HUES6 (cell line): ENCODE measurements at regions not wholly inside any gene's neighbourhood (a gene's known extent, or its start where the extent isn't known, plus 50 kb on each side); places are given as distances from the start of the nearest gene placed in this dataset.
A peak's percentile ranks its signal among the peaks of the same experiment; 100 is the strongest.

ENCODE experiments used
- H3K27ac ChIP-seq: 2 replicates; pipeline ENCODE4 v1.7.0; 2013; ENCODE audit warnings: low read depth, mild to moderate bottlenecking, low read length, inconsistent platforms
- H3K27me3 ChIP-seq: 2 replicates; pipeline ENCODE4 v1.6.1; 2013; ENCODE audit warnings: low read length; ENCODE audit not compliant: control insufficient read depth, insufficient read depth
- H3K36me3 ChIP-seq: 2 replicates; pipeline ENCODE4 v1.6.1; 2013; ENCODE audit warnings: low read length; ENCODE audit not compliant: control insufficient read depth, insufficient read depth
- H3K4me1 ChIP-seq: 2 replicates; pipeline ENCODE4 v1.6.1; 2013; ENCODE audit warnings: low read length; ENCODE audit not compliant: control insufficient read depth, insufficient read depth
- H3K4me3 ChIP-seq: 2 replicates; pipeline ENCODE4 v1.5.1; 2013; ENCODE audit warnings: low read depth, low read length
- H3K9ac ChIP-seq: one replicate; pipeline ENCODE4 v1.6.1; 2013; ENCODE audit warnings: mild to moderate bottlenecking, low read length
- H3K9me3 ChIP-seq: 2 replicates; pipeline ENCODE4 v1.6.1; 2013; ENCODE audit warnings: low read depth, low read length; ENCODE audit not compliant: control insufficient read depth, insufficient read depth

DNA sequence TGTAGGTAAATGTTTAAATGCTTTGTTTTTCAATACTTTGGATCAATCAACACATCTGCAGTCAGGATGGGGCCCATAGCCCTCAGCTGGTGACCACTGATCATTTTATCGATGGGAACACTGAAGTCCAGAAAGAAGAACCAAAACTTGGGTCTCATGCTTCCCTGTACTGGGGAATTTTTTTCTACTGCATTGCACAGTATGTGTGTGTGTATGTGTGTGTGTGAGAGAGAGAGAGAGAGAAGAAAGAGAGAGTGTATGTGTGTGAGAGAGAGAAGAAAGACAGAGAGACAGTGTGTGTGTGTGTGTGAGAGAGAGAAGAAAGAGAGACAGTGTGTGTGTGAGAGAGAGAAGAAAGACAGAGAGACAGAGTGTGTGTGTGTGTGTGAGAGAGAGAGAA lies 202.9 kb upstream of the MSX2 start:
- Histone ChIP-seq H3K4me3 (no peak overlapping the region), H3K9me3 (peaks cover 5% of the 10 kb centered on the region; the same call in 1 of the 2 replicates), H3K27me3 (peaks cover 15% of the 10 kb centered on the region; the same call in 1 of the 2 replicates), H3K27ac (no peak overlapping the region), H3K9ac (no peak overlapping the region), H3K36me3 (no peaks in the 10 kb centered on the region), H3K4me1 (peaks cover 29% of the 10 kb centered on the region)

GRCh38 chr5:174522480-174523260 lies 201.7 kb upstream of the MSX2 start:
- Histone ChIP-seq H3K27ac (no peak overlapping the region), H3K9ac (no peak overlapping the region), H3K4me1 (peaks cover 28% of the 10 kb centered on the region), H3K27me3 (peaks cover 15% of the 10 kb centered on the region; the same call in 1 of the 2 replicates), H3K4me3 (no peak overlapping the region), H3K9me3 (no peaks in the 10 kb centered on the region), H3K36me3 (no peaks in the 10 kb centered on the region)

GRCh38 chr5:174523311-174524071 lies 200.9 kb upstream of the MSX2 start:
- H3K9me3 ChIP-seq, result no peaks in the 10 kb centered on the region
- peaks cover 15% of the 10 kb centered on the region; the same call in 1 of the 2 replicates for H3K27me3 ChIP-seq
- H3K4me3 ChIP-seq, result no peak overlapping the region
- peaks cover 25% of the 10 kb centered on the region for H3K4me1 ChIP-seq
- no peaks in the 10 kb centered on the region for H3K36me3 ChIP-seq
- H3K9ac ChIP-seq, result no peak overlapping the region
- H3K27ac ChIP-seq, result no peak overlapping the region

- no peak overlapping the region for H3K27ac ChIP-seq
- H3K27me3 ChIP-seq, result peaks cover 15% of the 10 kb centered on the region; the same call in 1 of the 2 replicates
- H3K36me3 ChIP-seq, result no peaks in the 10 kb centered on the region
- peaks cover 21% of the 10 kb centered on the region; the same call in 1 of the 2 replicates for H3K4me1 ChIP-seq
- H3K9me3 ChIP-seq, result no peaks in the 10 kb centered on the region
- no peak overlapping the region for H3K4me3 ChIP-seq
- no peak overlapping the region for H3K9ac ChIP-seq
Measured at GRCh38 chr5:174524351-174524750, 200.0 kb upstream of the MSX2 start.

DNA sequence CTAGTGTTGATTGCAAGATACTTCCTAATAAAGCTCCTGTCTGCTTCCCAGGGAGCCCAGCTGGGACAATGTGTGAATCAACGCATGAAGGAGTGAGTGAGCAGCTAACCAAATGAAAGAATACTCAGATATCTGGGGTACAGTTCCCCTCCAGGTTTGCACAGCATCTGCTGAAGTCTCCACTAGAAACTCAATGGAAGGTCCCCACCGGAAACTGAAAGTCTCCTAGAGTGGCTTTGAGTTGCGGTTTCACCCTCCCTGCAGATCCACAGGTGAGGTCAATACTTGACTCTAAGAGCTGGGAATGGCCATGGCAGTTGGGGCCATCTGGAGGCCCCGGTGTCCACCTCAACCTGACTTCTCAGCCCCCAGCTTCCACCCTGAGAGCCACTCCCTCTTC lies 198.2 kb upstream of the MSX2 start:
- Histone ChIP-seq H3K27me3 (peaks cover 10% of the 10 kb centered on the region; the same call in 1 of the 2 replicates), H3K27ac (no peak overlapping the region), H3K4me3 (no peak overlapping the region), H3K9me3 (no peaks in the 10 kb centered on the region), H3K4me1 (peaks cover 5% of the 10 kb centered on the region; the same call in 1 of the 2 replicates), H3K9ac (no peak overlapping the region), H3K36me3 (no peaks in the 10 kb centered on the region)

- Histone ChIP-seq H3K4me1 (peaks cover 20% of the 10 kb centered on the region), H3K27me3 (no peaks in the 10 kb centered on the region), H3K27ac (no peak overlapping the region), H3K4me3 (no peak overlapping the region), H3K9ac (no peak overlapping the region), H3K9me3 (no peaks in the 10 kb centered on the region), H3K36me3 (no peaks in the 10 kb centered on the region)
Measured at GRCh38 chr5:174527916-174528540, 196.4 kb upstream of the MSX2 start.

GRCh38 chr5:174528821-174529544 lies 195.4 kb upstream of the MSX2 start:
- Histone ChIP-seq H3K27ac (no peak overlapping the region), H3K9me3 (no peaks in the 10 kb centered on the region), H3K4me1 (peaks cover 29% of the 10 kb centered on the region), H3K4me3 (no peak overlapping the region), H3K27me3 (no peaks in the 10 kb centered on the region), H3K9ac (no peak overlapping the region), H3K36me3 (no peaks in the 10 kb centered on the region)

- Histone ChIP-seq H3K27me3 (no peaks in the 10 kb centered on the region), H3K4me1 (peaks cover 29% of the 10 kb centered on the region), H3K36me3 (no peaks in the 10 kb centered on the region), H3K9me3 (no peaks in the 10 kb centered on the region), H3K9ac (no peak overlapping the region), H3K4me3 (no peak overlapping the region), H3K27ac (no peak overlapping the region)
Measured at GRCh38 chr5:174529925-174530681, 194.3 kb upstream of the MSX2 start.

DNA sequence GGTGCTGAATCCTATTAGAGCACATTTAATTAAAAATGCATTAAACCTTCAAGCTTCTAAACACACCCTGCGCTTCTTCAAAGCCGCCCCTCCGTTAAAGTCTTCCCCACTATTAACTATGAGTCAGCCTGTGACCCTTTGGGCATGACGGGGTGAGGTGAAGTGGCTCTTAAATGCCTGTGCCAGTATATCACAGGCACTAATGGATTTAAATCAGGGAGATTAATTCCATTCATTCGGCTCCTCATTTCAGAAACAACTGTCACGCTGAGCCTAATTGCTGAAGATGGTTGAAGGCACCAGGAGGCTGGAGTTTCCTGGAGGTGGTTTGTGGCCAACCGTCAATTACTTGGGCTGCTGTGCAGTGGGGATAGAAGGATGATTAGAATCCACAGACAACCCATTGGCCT lies 192.6 kb upstream of the MSX2 start:
- Histone ChIP-seq H3K36me3 (no peaks in the 10 kb centered on the region), H3K9ac (no peak overlapping the region), H3K27ac (peak overlapping the region; percentile 49; the same call in 1 of the 2 replicates), H3K27me3 (no peaks in the 10 kb centered on the region), H3K4me1 (peaks cover 39% of the 10 kb centered on the region), H3K4me3 (no peak overlapping the region), H3K9me3 (no peaks in the 10 kb centered on the region)
